MCF 10A (cell line): ENCODE measurements at regions not wholly inside any gene's neighbourhood (a gene's known extent, or its start where the extent isn't known, plus 50 kb on each side); places are given as distances from the start of the nearest gene placed in this dataset.
A peak's percentile ranks its signal among the peaks of the same experiment; 100 is the strongest.

Source experiments
- BruUV-seq: library from RNA; stranded (reverse); fragments of 400-500 nt; replicated peaks from 2 replicates; lab custom pipeline; 2021; lab: Mats Ljungman, UMichigan
- CTCF ChIA-PET: fragments of 300-600 bp; sonication (Branson Sonifier 250); formaldehyde crosslinking; extraction: SDS; loops from one replicate; lab custom pipeline; 2021; ENCODE audit warnings: antibody characterized with exemption, inconsistent platforms; lab: Yijun Ruan, JAX
- POLR2A ChIA-PET: fragments of 300-600, 350-650 bp; sonication (Branson Sonifier 250); formaldehyde crosslinking; extraction: SDS; loops from one replicate; lab custom pipeline; 2020; ENCODE audit warnings: antibody characterized with exemption, inconsistent platforms; lab: Yijun Ruan, JAX
- DNase-seq: peaks from one replicate; pipeline ENCODE4 v3.0.0-alpha.2; 2018; ENCODE audit not compliant: unreplicated experiment
- H3K27ac Mint-ChIP-seq: one replicate; pipeline ENCODE4 v1.8.0; 2022; ENCODE audit warnings: mild to moderate bottlenecking, low read depth, mixed read lengths; ENCODE audit not compliant: unreplicated experiment
- H3K27me3 Mint-ChIP-seq: one replicate; pipeline ENCODE4 v1.8.0; 2022; ENCODE audit warnings: mixed read lengths; ENCODE audit not compliant: insufficient read depth, unreplicated experiment
- H3K36me3 Mint-ChIP-seq: one replicate; pipeline ENCODE4 v1.8.0; 2022; ENCODE audit warnings: mild to moderate bottlenecking, moderate library complexity, mixed read lengths; ENCODE audit not compliant: insufficient read depth, unreplicated experiment
- H3K4me1 Mint-ChIP-seq: one replicate; pipeline ENCODE4 v1.8.0; 2022; ENCODE audit warnings: mixed read lengths; ENCODE audit not compliant: insufficient read depth, unreplicated experiment
- H3K4me3 Mint-ChIP-seq: one replicate; pipeline ENCODE4 v1.8.0; 2022; ENCODE audit warnings: mild to moderate bottlenecking, moderate library complexity, mixed read lengths; ENCODE audit not compliant: unreplicated experiment
- H3K9me3 Mint-ChIP-seq: one replicate; pipeline ENCODE4 v1.8.0; 2022; ENCODE audit warnings: mixed read lengths; ENCODE audit not compliant: unreplicated experiment
- CTCF ChIP-seq: fragments of 200-600 bp; IDR thresholded peaks from one replicate; pipeline ENCODE4 v1.8.0; 2022; ENCODE audit warnings: antibody characterized with exemption, mild to moderate bottlenecking; ENCODE audit not compliant: unreplicated experiment
- intact Hi-C: fragments of 100-400 bp; cut with micrococcal nuclease; formaldehyde crosslinking; loops from 2 replicates; pipeline ENCODE4 v1.14.1; 2022

GRCh38 chrX:138487866-138488265, 223.7 kb downstream of the FGF13 start:
- ChIA-PET POLR2A (no interaction called here), CTCF (no interaction called here)
- H3K36me3 Mint-ChIP-seq = no peaks in the 10 kb centered on the region
- DNase-seq = no peak
- H3K9me3 Mint-ChIP-seq = peaks cover 18% of the 10 kb centered on the region
- TF ChIP-seq CTCF = no peak
- intact Hi-C loops = no loop called here
- no peak overlapping the region for H3K4me3 Mint-ChIP-seq
- no peaks in the 10 kb centered on the region for H3K27me3 Mint-ChIP-seq
- H3K4me1 Mint-ChIP-seq = no peaks in the 10 kb centered on the region
- no peak overlapping the region for H3K27ac Mint-ChIP-seq
- BruUV-seq = no TSS peak

- intact Hi-C loops = no loop called here
- H3K4me1 Mint-ChIP-seq = no peaks in the 10 kb centered on the region
- TF ChIP-seq CTCF = no peak
- no peak for DNase-seq
- no peak overlapping the region for H3K4me3 Mint-ChIP-seq
- H3K27me3 Mint-ChIP-seq = no peaks in the 10 kb centered on the region
- peaks cover 7% of the 10 kb centered on the region for H3K9me3 Mint-ChIP-seq
- CTCF ChIA-PET = no interaction called here
- BruUV-seq = no TSS peak
- H3K27ac Mint-ChIP-seq = no peak overlapping the region
- POLR2A ChIA-PET = no interaction called here
- H3K36me3 Mint-ChIP-seq = no peaks in the 10 kb centered on the region
Measured at GRCh38 chrX:138485767-138486166, 225.8 kb downstream of the FGF13 start.

GRCh38 chrX:138485224-138485623, 226.3 kb downstream of the FGF13 start:
- Mint-ChIP-seq H3K4me3 (no peak overlapping the region), H3K27ac (no peak overlapping the region), H3K9me3 (peaks cover 7% of the 10 kb centered on the region), H3K4me1 (no peaks in the 10 kb centered on the region), H3K27me3 (no peaks in the 10 kb centered on the region), H3K36me3 (no peaks in the 10 kb centered on the region)
- intact Hi-C loops = no loop called here
- peak; percentile 3 for DNase-seq
- no TSS peak for BruUV-seq
- no peak for TF ChIP-seq CTCF
- ChIA-PET CTCF (no interaction called here), POLR2A (no interaction called here)

- TF ChIP-seq CTCF = no peak
- DNase-seq = no peak
- Mint-ChIP-seq H3K4me3 (no peak overlapping the region), H3K27ac (no peak overlapping the region), H3K27me3 (no peaks in the 10 kb centered on the region), H3K9me3 (peaks cover 7% of the 10 kb centered on the region), H3K4me1 (no peaks in the 10 kb centered on the region), H3K36me3 (no peaks in the 10 kb centered on the region)
- POLR2A ChIA-PET = no interaction called here
- BruUV-seq = no TSS peak
- CTCF ChIA-PET = interaction anchor here (0.6 kb wide), 1 partner anchor 1559 kb away, joined by 3 read pairs; no protein-coding TSS in a partner anchor
- intact Hi-C loops = no loop called here
Measured at GRCh38 chrX:138484451-138484850, 227.1 kb downstream of the FGF13 start.
